Loucy (cell line): ENCODE measurements at regions not wholly inside any gene's neighbourhood (a gene's known extent, or its start where the extent isn't known, plus 50 kb on each side); places are given as distances from the start of the nearest gene placed in this dataset.

ENCODE experiments used
- H2AFZ ChIP-seq: fragments of 200-600 bp; sonication (generic); 2 replicates; pipeline ENCODE4 v1.6.0; 2016; ENCODE audit warnings: antibody characterized with exemption, mild to moderate bottlenecking, low read length, moderate library complexity
- H3F3A ChIP-seq: fragments of 200-600 bp; 2 replicates; pipeline ENCODE4 v1.6.0; 2016; ENCODE audit warnings: antibody characterized with exemption, low read depth, mild to moderate bottlenecking
- H3K27me3 ChIP-seq: fragments of 200-600 bp; sonication (generic); 2 replicates; pipeline ENCODE4 v1.6.1; 2014; ENCODE audit warnings: low read length, mild to moderate bottlenecking; ENCODE audit not compliant: insufficient read depth, poor library complexity, severe bottlenecking
- H3K36me3 ChIP-seq: fragments of 200-600 bp; sonication (generic); 2 replicates; pipeline ENCODE4 v1.6.1; 2016; ENCODE audit warnings: low read length; ENCODE audit not compliant: insufficient read depth
- H3K4me1 ChIP-seq: fragments of 200-600 bp; sonication (generic); 2 replicates; pipeline ENCODE4 v1.5.1; 2014; ENCODE audit warnings: low read length, mild to moderate bottlenecking; ENCODE audit not compliant: insufficient read depth, poor library complexity, severe bottlenecking
- H3K4me2 ChIP-seq: fragments of 200-600 bp; sonication (generic); 2 replicates; pipeline ENCODE4 v1.6.0; 2014; ENCODE audit warnings: antibody characterized with exemption, low read length, low read depth, mild to moderate bottlenecking; ENCODE audit not compliant: poor library complexity, severe bottlenecking
- H3K4me3 ChIP-seq: fragments of 200-600 bp; sonication (generic); 2 replicates; pipeline ENCODE4 v1.5.1; 2014; ENCODE audit warnings: low read length, mild to moderate bottlenecking, mixed read lengths; ENCODE audit not compliant: poor library complexity, severe bottlenecking
- H3K79me2 ChIP-seq: fragments of 200-600 bp; sonication (generic); 2 replicates; pipeline ENCODE4 v1.6.1; 2014; ENCODE audit warnings: low read length; ENCODE audit not compliant: insufficient read depth
- H3K9ac ChIP-seq: fragments of 200-600 bp; sonication (generic); 2 replicates; pipeline ENCODE4 v1.6.0; 2014; ENCODE audit warnings: mild to moderate bottlenecking, low read depth, low read length, moderate library complexity; ENCODE audit not compliant: poor library complexity, severe bottlenecking
- H3K9me2 ChIP-seq: fragments of 200-600 bp; sonication (generic); replicated peaks from 2 replicates; pipeline ENCODE4 v1.6.1; 2016; ENCODE audit warnings: low read depth, low read length, mixed read lengths
- H3K9me3 ChIP-seq: fragments of 200-600 bp; sonication (generic); 2 replicates; pipeline ENCODE4 v1.6.1; 2014; ENCODE audit warnings: mild to moderate bottlenecking, antibody characterized with exemption, low read length, low read depth; ENCODE audit not compliant: insufficient read depth
- H4K20me1 ChIP-seq: fragments of 200-600 bp; sonication (generic); 2 replicates; pipeline ENCODE4 v1.6.0; 2014; ENCODE audit warnings: antibody characterized with exemption, low read length, mild to moderate bottlenecking; ENCODE audit not compliant: insufficient read depth, poor library complexity, severe bottlenecking
- CTCF ChIP-seq: fragments of 200-600 bp; sonication (generic); conservative IDR thresholded peaks from 2 replicates; pipeline ENCODE4 v1.5.1; 2014; ENCODE audit warnings: mild to moderate bottlenecking, antibody characterized with exemption, low read length
- EZH2phosphoT487 ChIP-seq: fragments of 200-600 bp; IDR thresholded peaks from 2 replicates; pipeline ENCODE4 v1.6.1; 2018; ENCODE audit warnings: antibody characterized with exemption, mild to moderate bottlenecking, moderate library complexity, borderline replicate concordance

- Histone ChIP-seq H3K79me2 (no peaks in the 10 kb centered on the region), H3K9me3 (no peaks in the 10 kb centered on the region), H3K9me2 (no peaks in the 10 kb centered on the region), H3K4me2 (no peak overlapping the region), H3K4me3 (no peak overlapping the region), H3K9ac (no peak overlapping the region), H3F3A (no peaks in the 10 kb centered on the region), H3K4me1 (no peaks in the 10 kb centered on the region), H3K36me3 (no peaks in the 10 kb centered on the region), H2AFZ (no peak overlapping the region), H4K20me1 (no peaks in the 10 kb centered on the region), H3K27me3 (no peaks in the 10 kb centered on the region)
- no peak for TF ChIP-seq CTCF
- TF ChIP-seq EZH2phosphoT487: no peak
Observed at GRCh38 chr9:14480526-14480925, 166.6 kb upstream of the NFIB start.

GRCh38 chr9:14479163-14479560 is 165.2 kb upstream of the NFIB start:
- H3K4me2 ChIP-seq: no peak overlapping the region
- TF ChIP-seq EZH2phosphoT487: no peak
- no peak for TF ChIP-seq CTCF
- H3K9me3 ChIP-seq: no peaks in the 10 kb centered on the region
- no peaks in the 10 kb centered on the region for H3F3A ChIP-seq
- no peaks in the 10 kb centered on the region for H3K27me3 ChIP-seq
- H3K4me3 ChIP-seq: no peak overlapping the region
- no peaks in the 10 kb centered on the region for H3K79me2 ChIP-seq
- no peak overlapping the region for H3K9ac ChIP-seq
- H3K4me1 ChIP-seq: no peaks in the 10 kb centered on the region
- H2AFZ ChIP-seq: no peak overlapping the region
- H3K9me2 ChIP-seq: no peaks in the 10 kb centered on the region
- no peaks in the 10 kb centered on the region for H4K20me1 ChIP-seq
- no peaks in the 10 kb centered on the region for H3K36me3 ChIP-seq

GRCh38 chr9:14478175-14479162 is 164.5 kb upstream of the NFIB start:
- Histone ChIP-seq H3K4me1 (no peaks in the 10 kb centered on the region), H3K9ac (no peak overlapping the region), H3K36me3 (no peaks in the 10 kb centered on the region), H4K20me1 (no peaks in the 10 kb centered on the region), H3K79me2 (no peaks in the 10 kb centered on the region), H3K27me3 (no peaks in the 10 kb centered on the region), H3K9me2 (no peaks in the 10 kb centered on the region), H3K4me3 (no peak overlapping the region), H3F3A (no peaks in the 10 kb centered on the region), H2AFZ (no peak overlapping the region), H3K4me2 (no peak overlapping the region), H3K9me3 (no peaks in the 10 kb centered on the region)
- TF ChIP-seq CTCF (no peak), EZH2phosphoT487 (no peak)
